ENCODE measurements at regions not wholly inside any gene's neighbourhood (a gene's known extent, or its start where the extent isn't known, plus 50 kb on each side); places are given as distances from the start of the nearest gene placed in this dataset.

DNA sequence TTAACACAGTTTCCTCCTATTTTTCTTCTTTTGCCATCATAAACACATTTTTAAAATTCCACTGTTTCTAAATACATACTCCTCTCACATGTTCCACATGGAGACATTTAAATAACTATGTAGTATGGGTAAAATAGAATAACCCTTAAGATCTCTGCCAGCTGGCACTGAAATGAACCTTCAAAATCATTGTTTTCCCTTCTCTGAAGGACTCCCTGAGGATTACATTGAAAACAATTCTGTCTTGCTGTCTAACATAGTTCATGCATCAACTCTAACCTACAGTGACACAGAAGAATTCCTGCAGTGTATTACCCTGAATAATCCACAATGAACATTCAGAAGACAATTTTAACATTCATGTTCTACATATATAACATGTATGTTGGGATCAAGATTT is 1361.8 kb upstream of the CITED2 start:
- no peak for ATAC-seq
- DNase-seq: no peak
- Histone ChIP-seq H3K4me3 (no peak overlapping the region), H3K27me3 (no peaks in the 10 kb centered on the region), H3K4me1 (peaks cover 0 to 6% (median 0%) of the 10 kb centered on the region in 12 donors), H3K9me3 (peaks cover 0 to 6% (median 0%) of the 10 kb centered on the region in 12 donors), H3K36me3 (no peaks in the 10 kb centered on the region), H3K27ac (no peak overlapping the region)
- intact Hi-C loops (cut with DNase I): no loop called here
- no peak for TF ChIP-seq POLR2A (IDR thresholded peaks at IDR 0.05)
- no peak for TF ChIP-seq CTCF (IDR thresholded peaks at IDR 0.05)

DNA sequence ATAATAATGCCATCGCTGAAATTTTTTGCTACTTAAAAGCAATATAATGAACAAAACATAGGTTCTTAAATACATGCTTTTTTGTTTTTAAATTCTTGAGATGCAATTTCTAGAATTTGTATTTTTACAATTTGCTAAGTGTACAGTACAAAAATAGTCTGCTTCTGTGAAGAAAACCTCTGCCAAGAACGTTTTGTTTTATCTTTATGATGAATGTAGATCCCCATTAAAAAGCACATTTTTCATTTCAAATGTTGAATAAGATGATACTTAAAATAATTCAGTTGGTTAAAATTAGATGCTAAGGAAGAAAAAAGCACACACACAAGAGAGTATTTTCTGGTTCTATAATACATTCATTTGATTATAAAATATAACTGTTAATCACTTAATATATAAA is 1358.5 kb upstream of the CITED2 start:
- TF ChIP-seq CTCF (IDR thresholded peaks at IDR 0.05): no peak
- no peak for TF ChIP-seq POLR2A (IDR thresholded peaks at IDR 0.05)
- Histone ChIP-seq H3K27me3 (no peaks in the 10 kb centered on the region), H3K4me3 (no peak overlapping the region), H3K27ac (no peak overlapping the region), H3K36me3 (no peaks in the 10 kb centered on the region), H3K4me1 (peaks cover 0 to 6% (median 0%) of the 10 kb centered on the region in 12 donors), H3K9me3 (peaks cover 0 to 6% (median 0%) of the 10 kb centered on the region in 12 donors)
- intact Hi-C loops (cut with DNase I): no loop called here
- DNase-seq (no peak), ATAC-seq (no peak)
- 54 to 67% (median 59%) methylated on average over 2 of the region's 2 CpGs for WGBS, 4 donors

GRCh38 chr6:140732155-140732554 is 1357.7 kb upstream of the CITED2 start:
- H3K27ac ChIP-seq: no peak overlapping the region
- peaks cover 0 to 6% (median 0%) of the 10 kb centered on the region in 12 donors for H3K9me3 ChIP-seq
- H3K36me3 ChIP-seq: no peaks in the 10 kb centered on the region
- WGBS, 4 donors: 81 to 94% (median 85%) methylated on average over 2 of the region's 2 CpGs
- peaks cover 0 to 6% (median 0%) of the 10 kb centered on the region in 12 donors for H3K4me1 ChIP-seq
- TF ChIP-seq CTCF (IDR thresholded peaks at IDR 0.05) (no peak), POLR2A (IDR thresholded peaks at IDR 0.05) (no peak)
- ATAC-seq: no peak
- H3K27me3 ChIP-seq: no peaks in the 10 kb centered on the region
- intact Hi-C loops (cut with DNase I): no loop called here
- no peak overlapping the region for H3K4me3 ChIP-seq
- no peak for DNase-seq

DNA sequence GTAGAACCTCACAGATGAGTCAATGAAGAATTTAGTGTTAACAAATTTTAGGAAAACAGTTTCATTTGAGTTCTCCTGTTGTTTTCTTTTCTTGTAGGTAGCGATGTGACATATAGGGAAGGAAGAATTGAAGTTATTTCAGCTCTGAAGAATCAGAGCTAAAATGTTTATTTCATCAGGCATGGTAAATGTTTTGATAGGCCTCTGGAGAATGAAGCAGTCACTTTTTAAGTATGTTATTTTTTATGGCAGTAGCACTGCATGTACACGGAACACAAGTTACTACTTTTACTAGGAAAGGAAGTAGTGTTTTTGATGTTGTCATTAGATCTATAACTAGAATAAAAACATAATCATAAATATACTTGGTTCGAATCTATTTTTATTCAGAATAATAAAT is 1357.3 kb upstream of the CITED2 start:
- ATAC-seq: no peak
- 77 to 87% (median 79%) methylated on average over 3 of the region's 3 CpGs for WGBS, 4 donors
- Histone ChIP-seq H3K9me3 (peaks cover 0 to 6% (median 0%) of the 10 kb centered on the region in 12 donors), H3K27me3 (no peaks in the 10 kb centered on the region), H3K36me3 (no peaks in the 10 kb centered on the region), H3K4me3 (no peak overlapping the region), H3K4me1 (peaks cover 0 to 6% (median 0%) of the 10 kb centered on the region in 12 donors), H3K27ac (no peak overlapping the region)
- intact Hi-C loops (cut with DNase I): no loop called here
- no peak for TF ChIP-seq POLR2A (IDR thresholded peaks at IDR 0.05)
- TF ChIP-seq CTCF (IDR thresholded peaks at IDR 0.05): no peak
- DNase-seq: no peak

Data from heart left ventricle (tissue), 16 donors.